ENCODE measurements at regions not wholly inside any gene's neighbourhood (a gene's known extent, or its start where the extent isn't known, plus 50 kb on each side); places are given as distances from the start of the nearest gene placed in this dataset.

DNA sequence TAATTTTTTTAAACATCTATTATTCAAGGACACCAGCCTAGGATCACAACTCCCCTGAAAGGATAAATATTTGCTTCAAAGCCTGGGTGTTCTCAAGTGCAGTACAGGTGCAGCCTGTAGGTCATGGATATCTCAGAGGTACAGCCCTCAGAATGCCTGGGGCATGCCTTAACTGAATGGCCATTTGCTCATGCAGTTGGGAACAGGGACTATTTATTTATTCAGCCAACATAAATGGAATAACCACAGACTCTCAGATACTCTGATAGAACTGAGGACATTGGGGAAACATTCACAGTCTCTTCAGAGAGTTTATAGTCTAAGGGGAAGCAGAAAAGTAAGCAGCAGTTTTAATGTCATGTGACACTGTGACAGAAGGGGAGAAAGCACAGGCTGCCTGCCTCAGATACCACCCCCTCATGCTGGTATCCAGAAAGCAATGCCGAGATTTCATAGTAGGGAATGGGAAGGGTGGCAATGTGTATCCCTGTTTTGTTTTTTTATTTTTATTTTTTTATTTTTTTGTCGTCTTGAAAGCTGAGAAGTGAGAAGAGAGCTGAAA, 112.6 kb downstream of the MACIR start:
- H3K4me3 ChIP-seq (ENCODE audit: low read depth, low read length): no peak overlapping the region
- DNase-seq (ENCODE audit: low read depth): no peak
- TF ChIP-seq POLR2A (IDR thresholded peaks at IDR 0.05; ENCODE audit: extremely low read depth, insufficient read length) (no peak), MYC (IDR thresholded peaks at IDR 0.05; ENCODE audit: low read depth, low read length) (no peak)
- TF ChIP-seq, protein P1, sequence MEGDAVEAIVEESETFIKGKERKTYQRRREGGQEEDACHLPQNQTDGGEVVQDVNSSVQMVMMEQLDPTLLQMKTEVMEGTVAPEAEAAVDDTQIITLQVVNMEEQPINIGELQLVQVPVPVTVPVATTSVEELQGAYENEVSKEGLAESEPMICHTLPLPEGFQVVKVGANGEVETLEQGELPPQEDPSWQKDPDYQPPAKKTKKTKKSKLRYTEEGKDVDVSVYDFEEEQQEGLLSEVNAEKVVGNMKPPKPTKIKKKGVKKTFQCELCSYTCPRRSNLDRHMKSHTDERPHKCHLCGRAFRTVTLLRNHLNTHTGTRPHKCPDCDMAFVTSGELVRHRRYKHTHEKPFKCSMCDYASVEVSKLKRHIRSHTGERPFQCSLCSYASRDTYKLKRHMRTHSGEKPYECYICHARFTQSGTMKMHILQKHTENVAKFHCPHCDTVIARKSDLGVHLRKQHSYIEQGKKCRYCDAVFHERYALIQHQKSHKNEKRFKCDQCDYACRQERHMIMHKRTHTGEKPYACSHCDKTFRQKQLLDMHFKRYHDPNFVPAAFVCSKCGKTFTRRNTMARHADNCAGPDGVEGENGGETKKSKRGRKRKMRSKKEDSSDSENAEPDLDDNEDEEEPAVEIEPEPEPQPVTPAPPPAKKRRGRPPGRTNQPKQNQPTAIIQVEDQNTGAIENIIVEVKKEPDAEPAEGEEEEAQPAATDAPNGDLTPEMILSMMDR (IDR thresholded peaks at IDR 0.05; ENCODE audit: low read depth, low read length): no peak
- TF ChIP-seq, protein P2, sequence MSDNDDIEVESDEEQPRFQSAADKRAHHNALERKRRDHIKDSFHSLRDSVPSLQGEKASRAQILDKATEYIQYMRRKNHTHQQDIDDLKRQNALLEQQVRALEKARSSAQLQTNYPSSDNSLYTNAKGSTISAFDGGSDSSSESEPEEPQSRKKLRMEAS (IDR thresholded peaks at IDR 0.05; ENCODE audit: low read depth, low read length): no peak

DNA sequence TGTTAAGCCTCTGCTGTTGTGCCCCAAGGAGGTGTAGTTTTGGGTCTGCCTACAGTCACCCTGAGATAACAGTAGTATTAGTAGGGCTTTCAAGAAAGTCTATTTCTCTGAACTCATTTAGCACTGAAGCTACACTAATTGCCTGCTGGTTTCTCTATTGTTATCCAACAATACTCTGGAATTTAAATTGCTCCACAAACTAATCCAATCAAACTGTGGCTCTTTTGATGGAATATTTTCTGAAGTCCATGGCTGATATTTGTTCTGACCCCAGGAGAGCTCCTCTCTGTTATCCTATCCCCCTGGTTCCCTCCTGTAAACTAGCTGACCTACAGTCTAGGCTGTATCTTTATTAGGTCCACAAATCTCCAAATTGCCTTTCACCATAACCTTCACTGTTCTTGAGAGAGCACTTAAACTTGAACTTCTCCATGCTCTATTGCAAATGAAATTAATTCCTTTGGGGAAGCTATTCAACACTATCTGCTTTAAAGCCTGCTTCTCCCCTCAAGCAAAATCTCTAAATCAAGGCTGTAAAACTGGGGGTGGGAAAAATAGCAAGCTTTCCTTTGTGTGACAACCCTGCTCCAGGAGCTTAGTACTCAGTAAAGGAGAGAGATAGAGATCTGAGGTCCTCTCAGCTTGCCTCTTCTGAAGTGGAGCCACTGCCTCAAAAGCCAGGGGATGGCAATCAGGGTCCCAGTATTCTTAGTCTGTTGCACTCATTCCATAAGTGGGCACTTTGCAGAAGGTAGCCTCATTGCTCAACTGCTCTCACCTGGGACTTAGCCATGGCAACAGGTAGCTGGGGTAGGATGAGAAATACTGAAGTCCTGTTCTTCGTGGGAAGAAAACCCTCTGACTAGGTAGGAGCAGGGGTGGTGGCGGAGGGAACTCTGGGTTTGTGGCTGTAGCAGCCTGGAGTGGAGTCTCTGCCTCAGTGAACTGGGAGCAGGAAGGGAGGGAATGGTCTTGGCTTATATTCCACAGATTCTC, 110.9 kb downstream of the MACIR start:
- H3K4me3 ChIP-seq (ENCODE audit: low read depth, low read length): no peak overlapping the region
- no peak for DNase-seq (ENCODE audit: low read depth)
- no peak for TF ChIP-seq POLR2A (IDR thresholded peaks at IDR 0.05; ENCODE audit: extremely low read depth, insufficient read length)

DNA sequence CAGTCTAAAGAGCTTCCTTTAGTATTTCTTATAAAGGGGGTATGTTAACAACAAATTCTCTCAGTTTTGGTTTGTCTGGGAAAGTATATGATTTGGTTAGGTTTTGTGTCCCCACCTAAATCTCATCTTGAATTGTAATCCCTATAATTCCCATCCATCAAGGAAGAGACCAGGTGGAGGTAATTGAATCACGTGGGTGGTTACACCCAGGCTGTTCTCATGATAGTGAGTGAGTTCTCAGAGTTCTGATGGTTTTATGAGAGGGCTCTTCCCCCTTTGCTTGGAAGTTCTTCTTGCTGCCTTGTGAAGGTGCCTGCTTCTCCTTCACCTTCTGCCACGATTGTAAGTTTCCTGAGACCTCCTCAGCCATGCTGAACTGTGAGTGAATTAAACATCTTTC, 109.1 kb downstream of the MACIR start:
- no peak for TF ChIP-seq MYC (IDR thresholded peaks at IDR 0.05; ENCODE audit: low read depth, low read length)
- TF ChIP-seq, protein P2 (IDR thresholded peaks at IDR 0.05; ENCODE audit: low read depth, low read length): no peak
- TF ChIP-seq, protein P1 (IDR thresholded peaks at IDR 0.05; ENCODE audit: low read depth, low read length): no peak
- TF ChIP-seq POLR2A (IDR thresholded peaks at IDR 0.05; ENCODE audit: extremely low read depth, insufficient read length): no peak

DNA sequence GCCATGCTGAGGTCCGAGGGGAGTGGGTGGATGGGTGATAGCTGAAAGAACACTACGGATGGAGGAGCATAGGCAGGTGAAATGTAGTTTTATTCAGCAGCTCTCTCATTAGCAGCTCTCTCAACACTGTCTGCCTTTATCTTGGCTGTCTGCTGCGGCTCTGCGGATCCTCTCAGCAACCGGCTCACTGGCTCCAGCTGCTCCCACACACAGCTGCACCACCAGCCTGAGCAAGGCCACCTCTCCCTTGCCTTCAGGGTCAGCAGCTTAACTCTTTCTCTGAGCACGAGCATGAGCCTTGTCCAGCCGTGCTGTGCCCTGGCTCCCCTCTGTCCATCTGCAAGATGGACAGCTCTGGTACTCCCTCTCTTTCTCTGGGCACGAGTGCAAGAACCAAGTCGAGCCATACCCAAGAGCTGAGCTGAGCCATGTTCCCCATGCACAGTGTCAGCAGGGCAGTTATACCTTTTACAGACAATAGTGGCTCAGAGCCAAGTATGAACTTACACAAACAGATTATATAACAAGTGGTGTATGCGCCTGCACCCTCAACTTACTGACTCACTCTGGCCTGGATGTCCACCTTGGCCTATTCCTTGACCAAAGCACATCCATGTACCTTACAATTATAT, 108.5 kb downstream of the MACIR start:
- no peak overlapping the region for H3K4me3 ChIP-seq (ENCODE audit: low read depth, low read length)
- TF ChIP-seq POLR2A (IDR thresholded peaks at IDR 0.05; ENCODE audit: extremely low read depth, insufficient read length): no peak
- TF ChIP-seq, protein P1 (IDR thresholded peaks at IDR 0.05; ENCODE audit: low read depth, low read length): no peak
- no peak for TF ChIP-seq MYC (IDR thresholded peaks at IDR 0.05; ENCODE audit: low read depth, low read length)
- DNase-seq (ENCODE audit: low read depth): no peak

More for the DNA sequence above, 109.1 kb downstream of the MACIR start:
- no peak overlapping the region for H3K4me3 ChIP-seq (ENCODE audit: low read depth, low read length)
- no peak for DNase-seq (ENCODE audit: low read depth)

DNA sequence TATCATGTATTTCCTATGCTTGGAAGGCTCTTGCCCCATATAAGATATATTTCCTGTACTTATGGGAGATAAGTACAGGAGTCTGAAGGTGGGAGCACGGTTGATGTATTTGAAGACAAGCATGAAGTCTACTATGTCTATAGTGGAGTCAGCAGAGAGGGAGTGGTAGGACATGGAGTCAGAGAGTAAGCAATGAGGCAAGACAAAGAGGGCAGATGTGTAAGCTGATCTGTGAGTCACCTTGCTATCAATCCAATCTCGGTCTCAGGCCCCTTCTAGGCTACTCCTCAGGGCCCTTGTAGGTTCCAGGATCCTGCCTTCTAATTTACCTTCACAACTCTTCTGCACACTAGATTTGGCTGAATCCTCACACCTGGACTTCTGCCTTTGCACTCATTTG, 105.5 kb downstream of the MACIR start:
- TF ChIP-seq, protein P1 (IDR thresholded peaks at IDR 0.05; ENCODE audit: low read depth, low read length): no peak
- no peak for TF ChIP-seq MYC (IDR thresholded peaks at IDR 0.05; ENCODE audit: low read depth, low read length)
- TF ChIP-seq, protein P2 (IDR thresholded peaks at IDR 0.05; ENCODE audit: low read depth, low read length): no peak
- no peak for TF ChIP-seq POLR2A (IDR thresholded peaks at IDR 0.05; ENCODE audit: extremely low read depth, insufficient read length)
- no peak for DNase-seq (ENCODE audit: low read depth)
- no peak overlapping the region for H3K4me3 ChIP-seq (ENCODE audit: low read depth, low read length)

DNA sequence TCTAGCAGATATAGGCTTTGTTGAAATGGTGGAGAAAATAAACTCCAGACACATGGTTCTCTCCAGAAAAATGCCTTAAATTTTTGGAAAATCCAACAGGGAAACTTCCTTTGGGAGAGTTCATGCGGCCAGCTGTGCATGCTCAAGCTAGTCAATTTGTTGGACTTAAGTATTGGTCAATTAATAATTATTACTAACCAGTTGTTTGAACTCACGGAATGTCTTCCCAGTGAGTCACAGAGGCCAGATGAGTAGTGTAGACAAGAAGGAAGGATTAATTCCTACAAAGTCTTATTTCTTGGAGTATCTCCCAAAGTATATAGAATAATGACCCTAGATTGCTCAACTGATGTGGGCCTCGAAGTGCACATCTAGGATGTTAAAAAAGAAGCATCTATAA, 103.6 kb downstream of the MACIR start:
- no peak overlapping the region for H3K4me3 ChIP-seq (ENCODE audit: low read depth, low read length)
- no peak for DNase-seq (ENCODE audit: low read depth)
- TF ChIP-seq MYC (IDR thresholded peaks at IDR 0.05; ENCODE audit: low read depth, low read length) (no peak), POLR2A (IDR thresholded peaks at IDR 0.05; ENCODE audit: extremely low read depth, insufficient read length) (no peak)
- TF ChIP-seq, protein P2 (IDR thresholded peaks at IDR 0.05; ENCODE audit: low read depth, low read length): no peak
- TF ChIP-seq, protein P1 (IDR thresholded peaks at IDR 0.05; ENCODE audit: low read depth, low read length): no peak

All from NB4 (cell line).